ENCODE measurements at regions not wholly inside any gene's neighbourhood (a gene's known extent, or its start where the extent isn't known, plus 50 kb on each side); places are given as distances from the start of the nearest gene placed in this dataset.

- no peaks in the 10 kb centered on the region for H3K9me3 ChIP-seq (ENCODE audit: control insufficient read depth in 1 of 2, insufficient read depth in 1 of 2, low read length in 2 of 2)
- Mint-ChIP-seq H3K27ac (no peak overlapping the region), H3K4me1 (ENCODE audit: low read depth) (no peaks in the 10 kb centered on the region), H3K9me3 (no peaks in the 10 kb centered on the region), H3K27me3 (no peaks in the 10 kb centered on the region), H3K36me3 (ENCODE audit: low read depth) (no peaks in the 10 kb centered on the region), H3K4me3 (no peak overlapping the region)
- H3K4me3 ChIP-seq (ENCODE audit: low read length) = no peak overlapping the region
- H3K4me1 ChIP-seq (ENCODE audit: insufficient read depth, low read length) = no peaks in the 10 kb centered on the region
- intact Hi-C loops (cut with DNase I, micrococcal nuclease) = no loop called here
- DNase-seq (no peak), ATAC-seq (ENCODE audit: poor library complexity) (no peak)
- TF ChIP-seq CTCF (IDR thresholded peaks at IDR 0.05) = no peak
- CTCF ChIA-PET = no interaction called here
- H3K27ac ChIP-seq (ENCODE audit: low read depth in 1 of 2, low read length in 2 of 2) = no peak overlapping the region
- H3K27me3 ChIP-seq (ENCODE audit: control insufficient read depth in 1 of 2, insufficient read depth in 2 of 2, low read length in 2 of 2) = no peaks in the 10 kb centered on the region
- POLR2A ChIA-PET = no interaction called here
- no peaks in the 10 kb centered on the region for H3K36me3 ChIP-seq (ENCODE audit: insufficient read depth, low read length)
Measured at GRCh38 chr10:84891631-84892030, 563.2 kb downstream of the CCSER2 start.

GRCh38 chr10:84895541-84895940 is 567.2 kb downstream of the CCSER2 start:
- no peak for TF ChIP-seq CTCF (IDR thresholded peaks at IDR 0.05)
- ATAC-seq (ENCODE audit: poor library complexity) = no peak
- Mint-ChIP-seq H3K36me3 (ENCODE audit: low read depth) (no peaks in the 10 kb centered on the region), H3K4me1 (ENCODE audit: low read depth) (no peaks in the 10 kb centered on the region), H3K27me3 (no peaks in the 10 kb centered on the region), H3K9me3 (no peaks in the 10 kb centered on the region), H3K4me3 (no peak overlapping the region), H3K27ac (no peak overlapping the region)
- CTCF ChIA-PET = no interaction called here
- no peak overlapping the region for H3K27ac ChIP-seq (ENCODE audit: low read depth in 1 of 2, low read length in 2 of 2)
- no peaks in the 10 kb centered on the region for H3K4me1 ChIP-seq (ENCODE audit: insufficient read depth, low read length)
- no peaks in the 10 kb centered on the region for H3K9me3 ChIP-seq (ENCODE audit: control insufficient read depth in 1 of 2, insufficient read depth in 1 of 2, low read length in 2 of 2)
- no peak for DNase-seq
- intact Hi-C loops (cut with DNase I, micrococcal nuclease) = no loop called here
- POLR2A ChIA-PET = no interaction called here
- H3K36me3 ChIP-seq (ENCODE audit: insufficient read depth, low read length) = no peaks in the 10 kb centered on the region
- H3K4me3 ChIP-seq (ENCODE audit: low read length) = no peak overlapping the region
- H3K27me3 ChIP-seq (ENCODE audit: control insufficient read depth in 1 of 2, insufficient read depth in 2 of 2, low read length in 2 of 2) = no peaks in the 10 kb centered on the region

GRCh38 chr10:84896909-84897308 is 568.5 kb downstream of the CCSER2 start:
- Mint-ChIP-seq H3K27me3 (no peaks in the 10 kb centered on the region), H3K4me3 (no peak overlapping the region), H3K36me3 (ENCODE audit: low read depth) (no peaks in the 10 kb centered on the region), H3K4me1 (ENCODE audit: low read depth) (no peaks in the 10 kb centered on the region), H3K9me3 (no peaks in the 10 kb centered on the region), H3K27ac (no peak overlapping the region)
- Histone ChIP-seq H3K36me3 (ENCODE audit: insufficient read depth, low read length) (no peaks in the 10 kb centered on the region), H3K9me3 (ENCODE audit: control insufficient read depth in 1 of 2, insufficient read depth in 1 of 2, low read length in 2 of 2) (no peaks in the 10 kb centered on the region), H3K27me3 (ENCODE audit: control insufficient read depth in 1 of 2, insufficient read depth in 2 of 2, low read length in 2 of 2) (no peaks in the 10 kb centered on the region), H3K4me1 (ENCODE audit: insufficient read depth, low read length) (no peaks in the 10 kb centered on the region), H3K4me3 (ENCODE audit: low read length) (no peak overlapping the region), H3K27ac (ENCODE audit: low read depth in 1 of 2, low read length in 2 of 2) (no peak overlapping the region)
- POLR2A ChIA-PET = no interaction called here
- no peak for TF ChIP-seq CTCF (IDR thresholded peaks at IDR 0.05)
- intact Hi-C loops (cut with DNase I, micrococcal nuclease) = no loop called here
- ATAC-seq (ENCODE audit: poor library complexity) (no peak), DNase-seq (no peak)
- CTCF ChIA-PET = no interaction called here
